SK-N-SH (cell line): ENCODE measurements at regions not wholly inside any gene's neighbourhood (a gene's known extent, or its start where the extent isn't known, plus 50 kb on each side); places are given as distances from the start of the nearest gene placed in this dataset.

Experiments used
- CTCF ChIA-PET: fragments of 300-600, 350-600 bp; formaldehyde crosslinking; extraction: SDS; loops from one replicate; lab custom pipeline; 2021; lab: Yijun Ruan, JAX
- POLR2A ChIA-PET: fragments of 350-600 bp; sonication (Branson Sonifier 250); formaldehyde crosslinking; extraction: SDS; loops from one replicate; lab custom pipeline; 2020; ENCODE audit warnings: antibody characterized with exemption, inconsistent platforms; lab: Yijun Ruan, JAX
- DNase-seq: peaks from one replicate; pipeline ENCODE4 v3.0.0; 2012
- H2AFZ ChIP-seq: fragments of 200-600 bp; sonication (generic); 2 replicates; pipeline ENCODE4 v1.8.1; 2016; ENCODE audit warnings: antibody characterized with exemption, mild to moderate bottlenecking, low read depth
- H3F3A ChIP-seq: fragments of 200-600 bp; sonication (generic); replicated peaks from 2 replicates; pipeline ENCODE3; 2016; ENCODE audit warnings: antibody characterized with exemption, mild to moderate bottlenecking; ENCODE audit not compliant: insufficient read depth
- H3K27ac ChIP-seq, 2 experiments: fragments of 200-500 bp in 1 of 2; fragments of 200-600 bp in 1 of 2; sonication (Bioruptor generic) in 1 of 2; sonication (generic), shearing (Covaris generic) in 1 of 2; 2 replicates each; pipeline versions ENCODE4 v1.5.1 to v1.6.1; 2014 to 2016; ENCODE audit warnings: low read depth in 2 of 2, inconsistent platforms in 1 of 2, low read length in 1 of 2, mild to moderate bottlenecking in 1 of 2, mixed read lengths in 1 of 2
- H3K27me3 ChIP-seq: fragments of 200-600 bp; sonication (generic), shearing (Covaris generic); 2 replicates; pipeline ENCODE4 v1.6.1; 2016; ENCODE audit warnings: mixed run types; ENCODE audit not compliant: insufficient read depth
- H3K36me3 ChIP-seq, 2 experiments: fragments of 200-500 bp in 1 of 2; fragments of 200-600 bp in 1 of 2; sonication (Bioruptor generic) in 1 of 2; sonication (generic) in 1 of 2; replicated peaks in 1 of 2; 2 replicates each; pipeline versions ENCODE3 to v1.5.1; 2014 to 2016; ENCODE audit warnings: low read length in 1 of 2, mild to moderate bottlenecking in 1 of 2; ENCODE audit not compliant: insufficient read depth in 2 of 2, control insufficient read depth in 1 of 2
- H3K4me1 ChIP-seq, 2 experiments: fragments of 200-500 bp in 1 of 2; fragments of 200-600 bp in 1 of 2; sonication (Bioruptor generic) in 1 of 2; sonication (generic), shearing (Covaris generic) in 1 of 2; 2 replicates each; pipeline versions ENCODE4 v1.5.1 to v1.6.1; 2014 to 2016; ENCODE audit warnings: low read depth in 1 of 2, low read length in 1 of 2, mixed run types in 1 of 2; ENCODE audit not compliant: insufficient read depth in 2 of 2, control insufficient read depth in 1 of 2
- H3K4me2 ChIP-seq: fragments of 200-600 bp; sonication (generic), shearing (Covaris generic); 2 replicates; pipeline ENCODE4 v1.6.1; 2017; ENCODE audit warnings: mixed run types
- H3K4me3 ChIP-seq, 2 experiments: fragments of 200-500 bp in 1 of 2; fragments of 200-600 bp in 1 of 2; sonication (Bioruptor generic) in 1 of 2; sonication (generic), shearing (Covaris generic) in 1 of 2; 2 replicates each; pipeline versions ENCODE4 v1.5.1 to v1.8.1; 2014 to 2016; ENCODE audit warnings: low read depth in 2 of 2, inconsistent platforms in 1 of 2, low read length in 1 of 2, mild to moderate bottlenecking in 1 of 2, mixed read lengths in 1 of 2, moderate library complexity in 1 of 2
- H3K79me2 ChIP-seq: fragments of 200-600 bp; sonication (generic); 2 replicates; pipeline ENCODE4 v1.8.1; 2017; ENCODE audit warnings: mild to moderate bottlenecking; ENCODE audit not compliant: insufficient read depth
- H3K9ac ChIP-seq: fragments of 200-600 bp; sonication (generic); 2 replicates; pipeline ENCODE4 v1.6.1; 2017; ENCODE audit warnings: mixed run types
- H3K9me2 ChIP-seq: fragments of 200-600 bp; sonication (generic); 2 replicates; pipeline ENCODE4 v1.6.1; 2017; ENCODE audit warnings: mixed run types
- H3K9me3 ChIP-seq: fragments of 200-600 bp; sonication (generic); 2 replicates; pipeline ENCODE4 v1.6.1; 2017; ENCODE audit warnings: mixed run types, mild to moderate bottlenecking, moderate library complexity
- H4K20me1 ChIP-seq: fragments of 200-600 bp; sonication (generic); 2 replicates; pipeline ENCODE4 v1.6.1; 2017; ENCODE audit warnings: mild to moderate bottlenecking, mixed run types; ENCODE audit not compliant: insufficient read depth
- EP300 ChIP-seq, 2 experiments: IDR thresholded peaks; 2 replicates each; pipeline versions ENCODE4 v1.4.0 to v1.6.1; 2012; ENCODE audit warnings: borderline replicate concordance in 1 of 2, low read depth in 1 of 2, low read length in 1 of 2
- FOXJ3 ChIP-seq: sonication (generic); formaldehyde crosslinking; IDR thresholded peaks from 2 replicates; pipeline ENCODE4 v1.5.1; 2020; ENCODE audit warnings: mild to moderate bottlenecking, missing genetic modification reagents
- GATA2 ChIP-seq: sonication (generic); formaldehyde crosslinking; IDR thresholded peaks from 2 replicates; pipeline ENCODE4 v1.5.0; 2020; ENCODE audit warnings: mild to moderate bottlenecking, missing genetic modification reagents
- MEF2A ChIP-seq: IDR thresholded peaks from 2 replicates; pipeline ENCODE4 v1.4.0; 2012; ENCODE audit warnings: low read depth, borderline replicate concordance
- NFIC ChIP-seq: IDR thresholded peaks from 2 replicates; pipeline ENCODE4 v1.4.0; 2012; ENCODE audit warnings: borderline replicate concordance
- PBX3 ChIP-seq: IDR thresholded peaks from 2 replicates; pipeline ENCODE4; 2012
- RAD21 ChIP-seq: IDR thresholded peaks from 2 replicates; pipeline ENCODE4 v1.6.1; 2012; ENCODE audit warnings: mild to moderate bottlenecking, low read length
- SMC3 ChIP-seq: IDR thresholded peaks from 2 replicates; pipeline ENCODE4 v1.6.1; 2012; ENCODE audit warnings: low read depth, low read length, improper control_type of control experiment
- TCF12 ChIP-seq: IDR thresholded peaks from 2 replicates; pipeline ENCODE4 v1.4.0; 2012
- TEAD4 ChIP-seq: IDR thresholded peaks from 2 replicates; pipeline ENCODE4 v1.4.0; 2012; ENCODE audit warnings: mild to moderate bottlenecking, borderline replicate concordance; ENCODE audit not compliant: insufficient read depth
- USF1 ChIP-seq: IDR thresholded peaks from 2 replicates; pipeline ENCODE4 v1.4.0; 2012; ENCODE audit warnings: low read depth, borderline replicate concordance
- USF2 ChIP-seq: fragments of 150-350 bp; IDR thresholded peaks from 2 replicates; pipeline ENCODE4 v1.6.1; 2017; ENCODE audit warnings: antibody characterized with exemption, low read length, low read depth, borderline replicate concordance
- ZBTB33 ChIP-seq: IDR thresholded peaks from 2 replicates; pipeline ENCODE4 v1.4.0; 2012; ENCODE audit warnings: low read depth, borderline replicate concordance
- WGBS: methylation state at CpG from one replicate; pipeline ENCODE4 v1.1.6; 2017; ENCODE audit warnings: low lambda C conversion rate; 5-methylcytosine and 5-hydroxymethylcytosine counted together
- TF ChIP-seq, protein P1 (sequence below): IDR thresholded peaks from 2 replicates; pipeline ENCODE4 v1.6.1; 2012; ENCODE audit warnings: mild to moderate bottlenecking, low read depth, low read length, moderate library complexity
- TF ChIP-seq, protein P2 (sequence below): IDR thresholded peaks from 2 replicates; pipeline ENCODE4 v1.4.0; 2012; ENCODE audit warnings: low read depth
- TF ChIP-seq, protein P3 (sequence below): fragments of 200-600 bp; sonication (generic); IDR thresholded peaks from 2 replicates; pipeline ENCODE4 v1.6.1; 2017; ENCODE audit warnings: antibody characterized with exemption, mild to moderate bottlenecking, moderate library complexity

GRCh38 chr10:124164264-124164663 lies 70.9 kb upstream of the CHST15 start:
- Histone ChIP-seq H3K9ac (no peak overlapping the region), H3K36me3 (no peaks in the 10 kb centered on the region), H3K9me2 (no peaks in the 10 kb centered on the region), H3K4me3 (no peak overlapping the region), H3K4me1 (no peaks in the 10 kb centered on the region), H3K79me2 (no peaks in the 10 kb centered on the region), H4K20me1 (no peaks in the 10 kb centered on the region), H3K9me3 (no peaks in the 10 kb centered on the region), H3K4me2 (no peak overlapping the region), H3K27ac (no peak overlapping the region), H3K27me3 (no peaks in the 10 kb centered on the region), H3F3A (no peaks in the 10 kb centered on the region)
- ChIA-PET POLR2A (no interaction called here), CTCF (no interaction called here)
- no peak for DNase-seq
- TF ChIP-seq PBX3 (no peak), RAD21 (no peak), NFIC (no peak), TEAD4 (no peak), USF1 (no peak), GATA2 (CRISPR knock-in tag) (no peak), MEF2A (no peak), SMC3 (no peak), USF2 (no peak), FOXJ3 (no peak), ZBTB33 (no peak), EP300 (IDR thresholded peaks at IDR 0.05; ENCODE audit: borderline replicate concordance in 1 of 2, low read depth in 1 of 2, low read length in 1 of 2) (no peak), TCF12 (no peak)
- TF ChIP-seq, protein P1, sequence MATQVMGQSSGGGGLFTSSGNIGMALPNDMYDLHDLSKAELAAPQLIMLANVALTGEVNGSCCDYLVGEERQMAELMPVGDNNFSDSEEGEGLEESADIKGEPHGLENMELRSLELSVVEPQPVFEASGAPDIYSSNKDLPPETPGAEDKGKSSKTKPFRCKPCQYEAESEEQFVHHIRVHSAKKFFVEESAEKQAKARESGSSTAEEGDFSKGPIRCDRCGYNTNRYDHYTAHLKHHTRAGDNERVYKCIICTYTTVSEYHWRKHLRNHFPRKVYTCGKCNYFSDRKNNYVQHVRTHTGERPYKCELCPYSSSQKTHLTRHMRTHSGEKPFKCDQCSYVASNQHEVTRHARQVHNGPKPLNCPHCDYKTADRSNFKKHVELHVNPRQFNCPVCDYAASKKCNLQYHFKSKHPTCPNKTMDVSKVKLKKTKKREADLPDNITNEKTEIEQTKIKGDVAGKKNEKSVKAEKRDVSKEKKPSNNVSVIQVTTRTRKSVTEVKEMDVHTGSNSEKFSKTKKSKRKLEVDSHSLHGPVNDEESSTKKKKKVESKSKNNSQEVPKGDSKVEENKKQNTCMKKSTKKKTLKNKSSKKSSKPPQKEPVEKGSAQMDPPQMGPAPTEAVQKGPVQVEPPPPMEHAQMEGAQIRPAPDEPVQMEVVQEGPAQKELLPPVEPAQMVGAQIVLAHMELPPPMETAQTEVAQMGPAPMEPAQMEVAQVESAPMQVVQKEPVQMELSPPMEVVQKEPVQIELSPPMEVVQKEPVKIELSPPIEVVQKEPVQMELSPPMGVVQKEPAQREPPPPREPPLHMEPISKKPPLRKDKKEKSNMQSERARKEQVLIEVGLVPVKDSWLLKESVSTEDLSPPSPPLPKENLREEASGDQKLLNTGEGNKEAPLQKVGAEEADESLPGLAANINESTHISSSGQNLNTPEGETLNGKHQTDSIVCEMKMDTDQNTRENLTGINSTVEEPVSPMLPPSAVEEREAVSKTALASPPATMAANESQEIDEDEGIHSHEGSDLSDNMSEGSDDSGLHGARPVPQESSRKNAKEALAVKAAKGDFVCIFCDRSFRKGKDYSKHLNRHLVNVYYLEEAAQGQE = no peak
- TF ChIP-seq, protein P2, sequence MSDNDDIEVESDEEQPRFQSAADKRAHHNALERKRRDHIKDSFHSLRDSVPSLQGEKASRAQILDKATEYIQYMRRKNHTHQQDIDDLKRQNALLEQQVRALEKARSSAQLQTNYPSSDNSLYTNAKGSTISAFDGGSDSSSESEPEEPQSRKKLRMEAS = no peak
- TF ChIP-seq, protein P3, sequence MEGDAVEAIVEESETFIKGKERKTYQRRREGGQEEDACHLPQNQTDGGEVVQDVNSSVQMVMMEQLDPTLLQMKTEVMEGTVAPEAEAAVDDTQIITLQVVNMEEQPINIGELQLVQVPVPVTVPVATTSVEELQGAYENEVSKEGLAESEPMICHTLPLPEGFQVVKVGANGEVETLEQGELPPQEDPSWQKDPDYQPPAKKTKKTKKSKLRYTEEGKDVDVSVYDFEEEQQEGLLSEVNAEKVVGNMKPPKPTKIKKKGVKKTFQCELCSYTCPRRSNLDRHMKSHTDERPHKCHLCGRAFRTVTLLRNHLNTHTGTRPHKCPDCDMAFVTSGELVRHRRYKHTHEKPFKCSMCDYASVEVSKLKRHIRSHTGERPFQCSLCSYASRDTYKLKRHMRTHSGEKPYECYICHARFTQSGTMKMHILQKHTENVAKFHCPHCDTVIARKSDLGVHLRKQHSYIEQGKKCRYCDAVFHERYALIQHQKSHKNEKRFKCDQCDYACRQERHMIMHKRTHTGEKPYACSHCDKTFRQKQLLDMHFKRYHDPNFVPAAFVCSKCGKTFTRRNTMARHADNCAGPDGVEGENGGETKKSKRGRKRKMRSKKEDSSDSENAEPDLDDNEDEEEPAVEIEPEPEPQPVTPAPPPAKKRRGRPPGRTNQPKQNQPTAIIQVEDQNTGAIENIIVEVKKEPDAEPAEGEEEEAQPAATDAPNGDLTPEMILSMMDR = no peak
- TF ChIP-seq, all 33 proteins: peak for 0
- H2AFZ ChIP-seq = no peak overlapping the region
- 34% methylated on average over 2 of the region's 2 CpGs for WGBS
